ENCODE measurements at regions not wholly inside any gene's neighbourhood (a gene's known extent, or its start where the extent isn't known, plus 50 kb on each side); places are given as distances from the start of the nearest gene placed in this dataset.

DNA sequence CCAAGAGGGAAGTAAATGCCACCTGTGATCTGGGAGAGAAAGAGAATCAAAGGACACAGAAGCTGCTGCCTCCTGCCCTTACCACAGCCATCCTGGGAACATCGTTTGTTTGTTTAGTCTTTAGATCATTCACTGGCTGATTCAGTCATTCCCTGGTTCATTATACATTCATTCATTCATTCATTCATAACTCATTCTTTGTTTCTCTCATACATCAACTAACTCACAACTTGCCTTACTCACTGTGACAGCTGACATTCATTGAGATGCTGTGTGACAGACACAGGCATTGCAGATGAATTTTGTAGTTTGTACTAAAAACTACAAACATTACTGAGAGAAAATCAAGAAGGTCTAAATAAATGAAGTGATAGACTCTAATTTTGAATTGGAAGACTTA lies 291.0 kb upstream of the TNRC6C start:
- no peak for DNase-seq (ENCODE audit: low read depth in 1 of 2, low spot score in 1 of 2)
- in situ Hi-C loops (cut with HindIII; ENCODE audit: low pct_unique_long_range_greater_than_20kb, low sequenced_read_pairs), result no loop called here
- TF ChIP-seq JUND (IDR thresholded peaks at IDR 0.05; ENCODE audit: low read depth), result no peak

DNA sequence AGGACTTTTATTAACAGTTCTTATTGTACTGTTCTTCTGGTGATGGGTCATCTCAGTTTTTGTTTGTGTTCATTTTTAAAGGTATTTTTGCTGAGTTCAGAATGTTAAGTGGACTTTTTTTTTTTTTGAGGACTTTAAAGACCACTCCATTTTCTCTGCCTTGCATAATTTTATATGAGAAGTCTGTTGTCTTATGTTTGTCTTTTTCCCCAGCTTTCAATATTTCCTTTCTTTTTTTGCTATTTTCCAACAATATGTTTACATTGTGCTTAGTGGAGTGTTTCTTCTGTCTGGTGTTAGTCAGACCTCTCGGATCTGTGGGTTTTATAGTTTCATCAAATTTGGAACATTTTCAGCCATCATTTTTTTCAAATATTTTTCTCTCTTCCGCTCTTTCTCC lies 290.0 kb upstream of the TNRC6C start:
- no peak for TF ChIP-seq JUND (IDR thresholded peaks at IDR 0.05; ENCODE audit: low read depth)
- in situ Hi-C loops (cut with HindIII; ENCODE audit: low pct_unique_long_range_greater_than_20kb, low sequenced_read_pairs), result no loop called here
- DNase-seq (ENCODE audit: low read depth in 1 of 2, low spot score in 1 of 2), result no peak

DNA sequence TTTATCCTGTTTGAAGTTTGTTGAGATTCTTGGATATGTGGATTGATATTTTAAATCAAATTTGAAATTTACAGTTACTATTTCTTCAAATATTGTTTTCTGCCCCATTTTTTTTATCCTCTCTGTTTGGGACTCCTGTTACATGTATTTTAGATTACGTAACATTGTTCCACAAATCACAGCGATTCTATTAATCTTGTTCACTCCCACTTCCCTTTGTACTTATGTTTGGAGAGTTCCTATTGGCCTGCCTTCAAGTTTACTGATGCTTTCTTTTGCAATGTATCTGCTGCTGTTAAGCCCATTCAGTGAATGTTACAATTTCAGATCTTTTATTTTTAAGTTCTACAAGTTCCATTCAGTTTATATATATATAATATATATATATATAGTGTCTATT lies 288.3 kb upstream of the TNRC6C start:
- DNase-seq (ENCODE audit: low read depth in 1 of 2, low spot score in 1 of 2), result no peak
- in situ Hi-C loops (cut with HindIII; ENCODE audit: low pct_unique_long_range_greater_than_20kb, low sequenced_read_pairs), result no loop called here
- TF ChIP-seq JUND (IDR thresholded peaks at IDR 0.05; ENCODE audit: low read depth), result no peak

DNA sequence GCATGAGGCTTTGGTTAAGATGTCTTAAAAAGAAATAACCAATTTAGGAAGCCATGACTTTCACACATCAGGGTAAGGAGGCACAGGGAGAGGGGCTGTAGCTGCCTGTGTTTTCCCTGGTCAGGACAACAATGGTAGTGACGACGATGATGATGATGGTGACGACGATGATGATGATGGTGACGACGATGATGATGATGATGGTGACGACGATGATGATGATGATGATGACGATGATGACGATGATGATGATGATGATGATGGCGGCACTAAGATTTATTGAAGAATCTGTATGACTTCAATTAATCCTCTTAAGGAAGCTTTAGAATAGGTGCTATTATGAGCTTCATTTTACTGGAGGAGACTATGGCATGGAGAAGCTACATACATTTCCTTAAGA lies 284.1 kb upstream of the TNRC6C start:
- in situ Hi-C loops (cut with HindIII; ENCODE audit: low pct_unique_long_range_greater_than_20kb, low sequenced_read_pairs), result no loop called here
- DNase-seq (ENCODE audit: low read depth in 1 of 2, low spot score in 1 of 2), result no peak
- no peak for TF ChIP-seq JUND (IDR thresholded peaks at IDR 0.05; ENCODE audit: low read depth)

DNA sequence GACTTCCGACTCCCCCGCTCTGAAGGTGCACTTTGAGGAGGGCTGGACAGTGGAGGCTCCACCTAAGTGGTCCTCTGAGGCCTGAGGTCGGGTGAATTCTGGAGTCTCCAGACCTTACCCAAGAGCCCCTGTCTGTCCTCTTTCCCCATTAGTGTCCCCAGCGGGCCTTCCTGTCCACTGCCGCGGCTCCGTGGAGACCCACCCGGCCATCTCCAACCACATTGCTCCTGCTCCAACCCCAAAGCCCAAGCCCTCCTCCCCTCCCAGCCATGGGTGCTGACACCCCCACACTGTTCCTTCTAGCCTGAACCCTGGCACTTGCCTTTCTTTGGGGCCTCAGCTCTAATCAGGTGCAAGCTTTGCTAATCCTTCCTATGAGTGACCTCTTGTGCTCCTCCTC lies 283.1 kb upstream of the TNRC6C start:
- DNase-seq (ENCODE audit: low read depth in 1 of 2, low spot score in 1 of 2), result no peak
- in situ Hi-C loops (cut with HindIII; ENCODE audit: low pct_unique_long_range_greater_than_20kb, low sequenced_read_pairs), result no loop called here
- TF ChIP-seq JUND (IDR thresholded peaks at IDR 0.05; ENCODE audit: low read depth), result no peak

DNA sequence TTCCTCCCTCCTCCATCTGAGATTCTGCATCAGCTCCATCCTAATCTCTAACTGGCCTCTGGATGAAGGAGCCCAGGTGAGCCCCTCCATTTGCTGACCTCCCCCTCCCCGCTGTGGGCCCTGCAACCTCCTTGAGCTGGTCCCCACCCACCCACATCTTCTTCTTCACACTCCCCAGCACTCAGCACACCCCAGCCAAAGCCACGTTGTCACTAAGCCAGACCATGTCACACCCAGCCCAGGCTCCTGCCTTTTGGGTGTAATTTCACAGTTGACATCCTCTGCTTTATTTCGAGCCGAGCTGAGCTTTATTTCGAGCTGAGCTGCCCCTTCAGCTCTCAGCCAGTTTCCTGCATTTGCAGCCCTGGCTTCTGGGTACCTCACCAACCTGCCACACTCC lies 282.7 kb upstream of the TNRC6C start:
- in situ Hi-C loops (cut with HindIII; ENCODE audit: low pct_unique_long_range_greater_than_20kb, low sequenced_read_pairs), result no loop called here

DNA sequence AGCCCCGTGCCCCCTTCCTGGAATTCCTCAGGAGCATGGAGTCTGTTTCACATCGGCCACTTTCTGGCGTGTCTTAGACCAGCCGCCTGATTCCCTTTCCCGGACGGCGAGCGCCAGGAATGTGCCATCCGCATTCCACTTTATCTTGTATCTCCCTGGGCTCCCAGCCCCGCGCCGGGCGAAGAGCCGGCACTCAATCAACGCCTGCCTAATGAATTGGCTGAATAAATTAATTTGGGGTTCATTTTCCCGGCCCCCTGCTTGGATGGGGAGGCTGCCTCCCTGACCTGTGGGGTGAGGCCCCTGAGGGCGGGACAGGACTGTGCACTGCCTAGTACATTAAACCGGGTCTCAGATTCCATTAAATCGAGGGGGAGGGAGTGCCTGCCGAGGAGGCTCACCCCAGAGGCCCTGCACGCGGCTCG lies 282.3 kb upstream of the TNRC6C start:
- in situ Hi-C loops (cut with HindIII; ENCODE audit: low pct_unique_long_range_greater_than_20kb, low sequenced_read_pairs), result no loop called here
- DNase-seq (ENCODE audit: low read depth in 1 of 2, low spot score in 1 of 2), result peak; percentile 36 to 55
- no peak for TF ChIP-seq JUND (IDR thresholded peaks at IDR 0.05; ENCODE audit: low read depth)

More for the DNA sequence above, 282.7 kb upstream of the TNRC6C start:
- no peak for DNase-seq (ENCODE audit: low read depth in 1 of 2, low spot score in 1 of 2)
- no peak for TF ChIP-seq JUND (IDR thresholded peaks at IDR 0.05; ENCODE audit: low read depth)

DNA sequence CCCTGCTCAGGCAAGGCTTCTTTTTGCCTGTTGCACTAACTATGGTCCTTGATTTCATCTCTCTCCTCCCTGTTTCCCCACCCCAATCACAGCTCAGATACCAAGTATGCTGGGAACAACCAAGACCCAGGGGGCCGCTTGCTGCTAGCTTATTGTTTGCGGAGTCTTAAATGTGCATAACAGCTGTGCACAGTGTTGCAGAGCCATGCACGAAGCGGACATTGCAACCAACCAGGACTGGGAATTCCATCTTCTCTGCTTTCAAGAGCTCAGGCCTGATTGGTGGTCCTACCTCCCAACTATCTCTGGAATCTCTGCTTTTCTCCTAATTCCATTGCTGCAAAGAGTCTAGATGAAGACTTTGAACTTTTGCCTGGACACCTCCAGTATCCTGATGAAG lies 281.3 kb upstream of the TNRC6C start:
- TF ChIP-seq JUND (IDR thresholded peaks at IDR 0.05; ENCODE audit: low read depth), result no peak
- in situ Hi-C loops (cut with HindIII; ENCODE audit: low pct_unique_long_range_greater_than_20kb, low sequenced_read_pairs), result no loop called here
- DNase-seq (ENCODE audit: low read depth in 1 of 2, low spot score in 1 of 2), result no peak

DNA sequence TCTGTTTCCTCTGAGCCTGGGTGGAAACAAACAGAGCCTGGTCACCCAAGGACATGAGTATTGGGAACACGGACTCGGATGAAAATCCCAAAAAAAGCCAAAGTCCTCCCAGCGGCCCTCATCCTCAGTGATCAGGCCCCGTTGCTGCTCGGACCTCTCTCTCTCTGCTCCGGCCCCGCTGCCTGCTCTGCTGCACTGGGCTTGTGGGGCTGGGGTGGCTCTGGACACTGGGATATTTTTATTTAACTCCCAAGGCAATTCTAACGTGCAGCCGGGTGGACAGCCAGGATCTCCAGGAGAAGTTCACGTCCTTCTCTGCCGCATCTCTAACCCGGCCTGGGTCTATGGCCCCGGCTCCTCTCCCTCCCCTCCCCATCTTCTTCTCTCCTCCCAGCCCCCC lies 280.9 kb upstream of the TNRC6C start:
- in situ Hi-C loops (cut with HindIII; ENCODE audit: low pct_unique_long_range_greater_than_20kb, low sequenced_read_pairs), result no loop called here
- no peak for DNase-seq (ENCODE audit: low read depth in 1 of 2, low spot score in 1 of 2)
- TF ChIP-seq JUND (IDR thresholded peaks at IDR 0.05; ENCODE audit: low read depth), result no peak

DNA sequence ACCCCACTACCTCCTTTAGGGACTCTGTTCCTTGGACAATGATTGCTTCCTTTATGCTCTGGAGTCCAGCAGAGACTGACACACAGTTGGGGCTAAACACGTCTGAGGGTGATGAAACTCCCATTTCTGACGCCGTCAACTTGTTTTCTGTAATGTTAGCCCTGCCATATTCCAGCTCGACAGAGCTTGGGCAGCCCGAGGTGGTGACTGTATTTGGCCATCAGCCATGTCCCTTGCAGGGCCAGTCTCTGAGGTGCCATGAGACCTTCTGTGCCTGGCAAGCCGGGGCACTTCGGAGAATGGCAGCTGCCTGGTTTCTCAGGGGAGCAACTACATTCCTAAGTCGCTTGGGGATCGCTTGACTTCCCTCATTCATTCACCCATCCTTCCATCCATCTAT lies 278.9 kb upstream of the TNRC6C start:
- in situ Hi-C loops (cut with HindIII; ENCODE audit: low pct_unique_long_range_greater_than_20kb, low sequenced_read_pairs), result no loop called here
- no peak for DNase-seq (ENCODE audit: low read depth in 1 of 2, low spot score in 1 of 2)
- TF ChIP-seq JUND (IDR thresholded peaks at IDR 0.05; ENCODE audit: low read depth), result no peak

DNA sequence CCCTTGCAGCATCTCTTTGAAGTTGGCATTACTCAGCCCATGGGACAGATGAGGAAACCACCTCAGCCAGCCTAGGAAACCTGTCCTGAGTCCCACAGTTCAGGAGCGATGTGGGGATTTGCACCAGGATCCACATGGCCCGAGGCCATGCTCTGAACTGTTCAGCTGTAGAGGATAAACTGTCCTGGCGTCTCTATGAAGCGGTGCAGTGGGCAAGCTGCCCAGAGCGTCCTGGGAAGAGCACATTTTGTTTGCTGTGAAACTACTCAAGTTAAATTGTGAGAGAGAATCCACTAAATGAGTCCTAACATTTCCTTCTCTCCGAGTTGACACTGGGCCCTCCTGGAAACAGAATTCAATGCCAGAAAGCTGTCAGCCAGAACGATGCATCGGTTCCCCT lies 276.6 kb upstream of the TNRC6C start:
- in situ Hi-C loops (cut with HindIII; ENCODE audit: low pct_unique_long_range_greater_than_20kb, low sequenced_read_pairs), result no loop called here
- peak in 1 of 2 experiments; percentile 40 for DNase-seq (ENCODE audit: low read depth in 1 of 2, low spot score in 1 of 2)
- no peak for TF ChIP-seq JUND (IDR thresholded peaks at IDR 0.05; ENCODE audit: low read depth)

DNA sequence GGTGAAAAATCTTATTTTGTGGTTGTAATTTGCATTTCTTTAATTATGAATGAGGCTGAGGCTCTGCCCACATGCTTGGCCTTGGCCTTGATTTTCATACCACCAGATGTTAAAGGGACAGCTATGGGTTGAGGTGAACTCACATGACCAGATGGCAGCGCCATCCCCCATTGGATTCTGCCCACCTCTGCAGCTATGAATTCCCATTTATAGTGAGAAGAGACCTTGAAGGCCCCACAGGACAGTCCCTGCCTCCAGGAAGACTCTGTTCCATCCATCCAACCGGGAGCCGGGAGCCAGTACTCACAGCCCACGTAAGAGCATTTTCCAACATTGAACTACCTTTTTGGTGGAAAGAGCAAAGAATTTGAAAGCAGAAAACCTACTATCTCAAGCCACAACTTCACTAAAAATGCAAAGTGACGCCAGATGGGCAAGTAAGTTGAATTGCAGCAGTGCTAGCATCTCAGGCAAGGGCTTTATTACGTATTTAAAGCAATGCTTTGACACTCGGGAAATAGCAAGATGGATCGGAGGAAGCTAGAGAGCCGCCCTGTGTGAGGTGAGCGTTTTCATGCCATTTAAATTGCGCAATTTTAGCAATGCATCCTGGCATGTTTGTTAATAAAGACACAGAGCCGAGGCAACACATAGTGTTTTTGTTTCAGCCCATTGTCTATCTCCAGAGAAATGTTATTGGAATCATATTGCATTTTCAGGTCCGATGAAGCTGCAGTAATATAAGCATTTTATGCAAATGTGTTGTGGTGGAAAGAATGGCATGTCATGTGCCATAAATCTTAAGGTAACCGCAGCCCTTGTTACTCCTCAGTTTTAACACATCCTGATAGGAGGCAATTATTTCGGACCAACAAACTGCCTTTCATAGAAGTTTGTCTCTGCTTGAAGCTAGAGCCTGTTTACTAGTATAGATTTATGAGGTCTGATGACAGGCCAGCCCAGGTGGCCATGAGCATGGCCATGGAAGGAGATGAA lies 273.4 kb upstream of the TNRC6C start:
- no peak for DNase-seq (ENCODE audit: low read depth in 1 of 2, low spot score in 1 of 2)
- in situ Hi-C loops (cut with HindIII; ENCODE audit: low pct_unique_long_range_greater_than_20kb, low sequenced_read_pairs), result no loop called here
- no peak for TF ChIP-seq JUND (IDR thresholded peaks at IDR 0.05; ENCODE audit: low read depth)

DNA sequence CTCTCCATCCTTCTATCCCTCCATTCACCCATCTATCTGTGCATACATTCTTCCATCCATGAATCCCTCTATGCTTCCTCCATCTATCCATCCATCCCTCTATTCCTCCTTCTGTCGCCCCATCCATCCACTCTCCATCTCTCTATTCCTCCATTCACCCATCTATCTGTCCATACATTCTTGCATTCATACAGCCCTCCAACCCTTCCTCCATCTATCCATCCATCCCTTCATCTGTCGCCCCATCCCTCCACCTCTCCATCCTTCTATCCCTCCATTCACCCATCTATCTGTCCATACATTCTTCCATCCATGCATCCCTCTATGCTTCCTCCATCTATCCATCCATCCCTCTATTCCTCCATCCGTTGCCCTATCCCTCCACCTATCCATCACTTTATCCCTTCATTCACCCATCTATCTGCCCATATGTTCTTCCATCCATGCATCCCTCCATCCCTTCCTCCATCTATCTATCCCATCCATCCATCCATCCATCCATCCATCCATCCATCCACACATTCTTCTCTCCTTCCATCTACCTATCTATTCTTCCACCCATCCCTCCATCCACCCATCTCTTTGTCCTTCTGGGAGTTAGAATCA lies 272.5 kb upstream of the TNRC6C start:
- no peak for TF ChIP-seq JUND (IDR thresholded peaks at IDR 0.05; ENCODE audit: low read depth)
- in situ Hi-C loops (cut with HindIII; ENCODE audit: low pct_unique_long_range_greater_than_20kb, low sequenced_read_pairs), result no loop called here
- DNase-seq (ENCODE audit: low read depth in 1 of 2, low spot score in 1 of 2), result no peak

Measured in T47D (cell line).